A549 (cell line): ENCODE measurements at regions not wholly inside any gene's neighbourhood (a gene's known extent, or its start where the extent isn't known, plus 50 kb on each side); places are given as distances from the start of the nearest gene placed in this dataset.
A peak's percentile ranks its signal among the peaks of the same experiment; 100 is the strongest.

Experiments
- ATAC-seq, 2 experiments: fragments of 200-7000 bp in 1 of 2; fragments of >200 bp in 1 of 2; cut with Nextera tagmentation in 1 of 2; cut with Tn5 transposase in 1 of 2; 3 replicates each; pipeline versions ENCODE4 v1.8.0 to v1.9.1; 2018 to 2020; ENCODE audit warnings: mild to moderate bottlenecking in 1 of 2, moderate library complexity in 1 of 2
- CTCF ChIA-PET: fragments of 300-600 bp; sonication (Branson Sonifier 250); formaldehyde crosslinking; extraction: SDS; loops from one replicate; lab custom pipeline; 2021; ENCODE audit warnings: antibody characterized with exemption, inconsistent platforms; lab: Yijun Ruan, JAX
- POLR2A ChIA-PET: fragments of 350-600 bp; formaldehyde crosslinking; extraction: SDS; loops from one replicate; lab custom pipeline; 2021; ENCODE audit warnings: antibody characterized with exemption, inconsistent platforms; lab: Yijun Ruan, JAX
- DNase-seq, 2 experiments: peaks; one replicate each; pipeline versions ENCODE4 v3.0.0 to v3.0.0-alpha.2; 2011 to 2016; ENCODE audit warnings: low read depth in 1 of 2, low spot score in 1 of 2
- FAIRE-seq: peaks from 2 replicates; lab custom pipeline; 2011; peaks lifted over from hg19 to GRCh38; lab: Jason Lieb, UNC
- H3K27ac ChIP-seq, 2 experiments: fragments of >200 bp; sonication (Bioruptor Twin); formaldehyde crosslinking; 3 replicates each; pipeline ENCODE4 v1.5.1; 2016 to 2017
- H3K4me1 ChIP-seq: fragments of >200 bp; sonication (Bioruptor Twin); formaldehyde crosslinking; 3 replicates; pipeline ENCODE4 v1.6.1; 2016
- H3K4me2 ChIP-seq: fragments of >200 bp; sonication (Bioruptor Twin); formaldehyde crosslinking; 3 replicates; pipeline ENCODE4 v1.6.1; 2016
- H3K4me3 ChIP-seq: fragments of >200 bp; sonication (Bioruptor Twin); formaldehyde crosslinking; 3 replicates; pipeline ENCODE4 v1.5.1; 2016
- H3K9me3 ChIP-seq: fragments of >200 bp; sonication (Bioruptor Twin); formaldehyde crosslinking; 3 replicates; pipeline ENCODE4 v1.6.1; 2016
- CBX8 ChIP-seq: fragments of 200-600 bp; sonication (generic); IDR thresholded peaks from 2 replicates; pipeline ENCODE4 v1.6.1; 2016
- CEBPB ChIP-seq, 2 experiments: fragments of >200 bp in 1 of 2; sonication (Bioruptor Twin) in 1 of 2; formaldehyde crosslinking in 1 of 2; IDR thresholded peaks; 2 replicates each; pipeline ENCODE4 v1.6.1; 2012 to 2016
- CHD4 ChIP-seq: fragments of 200-600 bp; sonication (generic); IDR thresholded peaks from 2 replicates; pipeline ENCODE4 v1.6.1; 2016; ENCODE audit warnings: antibody characterized with exemption, mild to moderate bottlenecking, borderline replicate concordance
- CTCF ChIP-seq: fragments of >200 bp; sonication (Bioruptor Twin); formaldehyde crosslinking; IDR thresholded peaks from 3 replicates; pipeline ENCODE4 v1.5.1; 2016
- EHMT2 ChIP-seq: fragments of 200-600 bp; sonication (generic); IDR thresholded peaks from 2 replicates; pipeline ENCODE4 v1.6.1; 2016; ENCODE audit warnings: antibody characterized with exemption, low read depth, mild to moderate bottlenecking, moderate library complexity
- EP300 ChIP-seq, 2 experiments: fragments of >200 bp; sonication (Bioruptor Twin); formaldehyde crosslinking; IDR thresholded peaks; 2 replicates in 1 of 2; 3 replicates in 1 of 2; pipeline ENCODE4 v1.6.1; 2016 to 2017
- ESRRA ChIP-seq: fragments of 150-350 bp; IDR thresholded peaks from 2 replicates; pipeline ENCODE4 v1.6.1; 2014; ENCODE audit warnings: mild to moderate bottlenecking, low read length, borderline replicate concordance
- FOSB ChIP-seq: fragments of 250-450 bp; sonication (Bioruptor Pico); IDR thresholded peaks from 2 replicates; pipeline ENCODE4 v1.5.0; 2020; ENCODE audit warnings: mild to moderate bottlenecking, moderate library complexity
- FOXS1 ChIP-seq: fragments of 250-450 bp; sonication (Bioruptor Pico); IDR thresholded peaks from 2 replicates; pipeline ENCODE4 v1.5.0; 2020; ENCODE audit warnings: mild to moderate bottlenecking, moderate library complexity
- GATA3 ChIP-seq: IDR thresholded peaks from 2 replicates; pipeline ENCODE4 v1.6.1; 2012; ENCODE audit warnings: borderline replicate concordance
- HMGXB4 ChIP-seq: fragments of 250-450 bp; sonication (Bioruptor Pico); IDR thresholded peaks from 2 replicates; pipeline ENCODE4 v1.5.0; 2021; ENCODE audit warnings: mild to moderate bottlenecking, moderate library complexity, borderline replicate concordance
- HOXB5 ChIP-seq: fragments of 250-450 bp; sonication (Bioruptor Pico); IDR thresholded peaks from 2 replicates; pipeline ENCODE4 v1.5.0; 2020; ENCODE audit warnings: mild to moderate bottlenecking, moderate library complexity
- JUNB ChIP-seq: fragments of >200 bp; sonication (Bioruptor Twin); formaldehyde crosslinking; IDR thresholded peaks from 2 replicates; pipeline ENCODE4 v1.6.1; 2016
- KDM1A ChIP-seq: fragments of 200-600 bp; sonication (generic); IDR thresholded peaks from 2 replicates; pipeline ENCODE4 v1.6.1; 2016; ENCODE audit warnings: low read depth, mild to moderate bottlenecking
- MAX ChIP-seq: IDR thresholded peaks from 2 replicates; pipeline ENCODE4 v1.6.1; 2012
- NFE2L2 ChIP-seq: fragments of 150-350 bp; conservative IDR thresholded peaks from 2 replicates; pipeline ENCODE4 v1.6.1; 2014; ENCODE audit warnings: low read length
- NR3C1 ChIP-seq: fragments of >200 bp; sonication (Bioruptor Twin); formaldehyde crosslinking; IDR thresholded peaks from 3 replicates; pipeline ENCODE4 v1.6.1; 2017
- PBX3 ChIP-seq: IDR thresholded peaks from 2 replicates; pipeline ENCODE4 v1.6.1; 2012
- PHF8 ChIP-seq: fragments of 200-600 bp; sonication (generic); IDR thresholded peaks from 2 replicates; pipeline ENCODE4 v1.6.1; 2016; ENCODE audit warnings: low read depth, mild to moderate bottlenecking, antibody characterized with exemption, moderate library complexity, borderline replicate concordance
- RFX5 ChIP-seq: fragments of 450-650 bp; IDR thresholded peaks from 2 replicates; pipeline ENCODE4 v1.7.1; 2014; ENCODE audit warnings: antibody characterized with exemption, mild to moderate bottlenecking, moderate library complexity
- RNF2 ChIP-seq: fragments of 200-600 bp; sonication (generic); IDR thresholded peaks from 2 replicates; pipeline ENCODE4 v1.6.1; 2016; ENCODE audit warnings: low read depth, mild to moderate bottlenecking, antibody characterized with exemption, moderate library complexity, borderline replicate concordance
- SREBF2 ChIP-seq: fragments of 450-650 bp; IDR thresholded peaks from 2 replicates; pipeline ENCODE4 v1.6.1; 2014; ENCODE audit warnings: mild to moderate bottlenecking, moderate library complexity
- TFCP2L1 ChIP-seq: fragments of 250-450 bp; sonication (Bioruptor Pico); IDR thresholded peaks from 2 replicates; pipeline ENCODE4 v1.5.0; 2021; ENCODE audit warnings: mild to moderate bottlenecking
- ZC3H11A ChIP-seq: fragments of 450-650 bp; IDR thresholded peaks from 2 replicates; pipeline ENCODE4 v1.6.1; 2014; ENCODE audit warnings: antibody characterized with exemption, mild to moderate bottlenecking
- ZFP36 ChIP-seq: fragments of 450-650 bp; IDR thresholded peaks from 2 replicates; pipeline ENCODE4 v1.6.1; 2014; ENCODE audit warnings: borderline replicate concordance; ENCODE audit not compliant: partially characterized antibody
- WGBS: methylation state at CpG from one replicate; pipeline ENCODE4 v1.1.6; 2017; ENCODE audit errors: missing lambda C conversion rate; 5-methylcytosine and 5-hydroxymethylcytosine counted together
- TF ChIP-seq, protein P1 (sequence below): fragments of >200 bp; sonication (Bioruptor Twin); formaldehyde crosslinking; IDR thresholded peaks from 3 replicates; pipeline ENCODE4 v1.6.1; 2016

DNA sequence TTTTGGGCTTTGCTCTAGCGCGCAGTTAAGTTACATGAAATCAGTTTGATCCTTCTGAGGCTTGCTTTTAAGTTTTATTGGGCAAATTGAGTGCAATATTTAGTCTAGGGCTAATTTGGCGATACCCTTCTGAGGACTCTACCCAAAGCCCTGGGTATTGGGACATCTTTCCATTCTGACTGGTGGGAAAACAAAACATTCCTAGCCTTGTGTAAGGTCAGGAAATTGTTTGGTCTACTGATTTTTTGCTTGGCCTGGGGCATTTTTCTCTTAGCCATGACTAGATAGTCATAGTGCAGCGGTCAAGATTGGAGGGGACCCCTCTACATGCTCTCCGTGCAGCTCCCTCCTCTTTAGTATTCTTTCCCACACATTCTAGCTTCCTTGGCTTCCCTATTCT, 189.6 kb upstream of the PTGFR start:
- 52% methylated on average over 5 of the region's 5 CpGs for WGBS
- Histone ChIP-seq H3K4me3 (no peak overlapping the region), H3K4me2 (no peak overlapping the region), H3K9me3 (no peaks in the 10 kb centered on the region), H3K27ac (no peak overlapping the region), H3K4me1 (no peaks in the 10 kb centered on the region)
- DNase-seq (no peak), FAIRE-seq (no peak), ATAC-seq (no peak)
- TF ChIP-seq PBX3, result no peak
- TF ChIP-seq RFX5, result no peak
- no peak for TF ChIP-seq MAX
- no peak for TF ChIP-seq HMGXB4 (CRISPR knock-in tag)
- TF ChIP-seq KDM1A, result no peak
- no peak for TF ChIP-seq HOXB5 (CRISPR knock-in tag)
- TF ChIP-seq RNF2, result no peak
- TF ChIP-seq FOSB, result no peak
- no peak for TF ChIP-seq ZC3H11A
- TF ChIP-seq, protein P1, sequence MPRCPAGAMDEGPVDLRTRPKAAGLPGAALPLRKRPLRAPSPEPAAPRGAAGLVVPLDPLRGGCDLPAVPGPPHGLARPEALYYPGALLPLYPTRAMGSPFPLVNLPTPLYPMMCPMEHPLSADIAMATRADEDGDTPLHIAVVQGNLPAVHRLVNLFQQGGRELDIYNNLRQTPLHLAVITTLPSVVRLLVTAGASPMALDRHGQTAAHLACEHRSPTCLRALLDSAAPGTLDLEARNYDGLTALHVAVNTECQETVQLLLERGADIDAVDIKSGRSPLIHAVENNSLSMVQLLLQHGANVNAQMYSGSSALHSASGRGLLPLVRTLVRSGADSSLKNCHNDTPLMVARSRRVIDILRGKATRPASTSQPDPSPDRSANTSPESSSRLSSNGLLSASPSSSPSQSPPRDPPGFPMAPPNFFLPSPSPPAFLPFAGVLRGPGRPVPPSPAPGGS, result no peak
- CTCF ChIA-PET, result interaction anchor here (0.6 kb wide), 1 partner anchor 33 kb away, joined by 3 read pairs; no protein-coding TSS in a partner anchor
- POLR2A ChIA-PET, result no interaction called here

- peak in 1 of 2 experiments; percentile 71; a peak in 2 of 6 replicates for ATAC-seq
- CTCF ChIA-PET, result no interaction called here
Measured at GRCh38 chr1:78303620-78304019, 187.2 kb upstream of the PTGFR start.

DNA sequence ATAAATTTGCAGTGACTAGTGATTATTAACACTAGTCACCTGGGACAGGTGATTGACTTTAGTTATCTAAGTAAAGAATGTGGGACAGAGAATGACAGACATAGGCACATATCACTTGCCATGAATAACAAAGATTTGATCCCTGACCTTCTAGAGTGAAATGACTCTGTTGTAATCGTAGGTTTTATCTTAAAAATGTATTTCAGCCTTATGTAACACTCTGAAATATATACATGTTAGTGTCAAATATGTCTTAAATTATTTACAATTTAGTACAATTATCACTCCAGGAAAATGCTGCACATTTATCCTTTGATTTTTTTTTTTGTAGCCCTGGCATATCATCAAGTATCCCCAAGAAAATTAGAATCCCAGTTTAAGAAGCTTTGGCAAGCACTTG, 186.4 kb upstream of the PTGFR start:
- ChIA-PET CTCF (no interaction called here), POLR2A (no interaction called here)
- H3K27ac ChIP-seq, result no peak overlapping the region
- no peak for TF ChIP-seq CHD4
- no peak for TF ChIP-seq HOXB5 (CRISPR knock-in tag)
- no peak for TF ChIP-seq EHMT2
- no peak for TF ChIP-seq CBX8
- TF ChIP-seq JUNB, result no peak
- no peak for TF ChIP-seq GATA3
- no peak for TF ChIP-seq NR3C1
- no peak for TF ChIP-seq FOXS1 (CRISPR knock-in tag)
- TF ChIP-seq PHF8, result no peak
- TF ChIP-seq HMGXB4 (CRISPR knock-in tag), result no peak
- TF ChIP-seq ZFP36, result no peak
- no peak for TF ChIP-seq CEBPB (IDR thresholded peaks at IDR 0.05)
- TF ChIP-seq ESRRA, result no peak
- no peak for TF ChIP-seq NFE2L2
- TF ChIP-seq FOSB, result no peak
- TF ChIP-seq ZC3H11A, result no peak
- TF ChIP-seq CTCF, result no peak
- no peak for ATAC-seq
- no peak for DNase-seq
- FAIRE-seq, result no peak
- H3K4me3 ChIP-seq, result no peak overlapping the region
- no peak overlapping the region for H3K4me2 ChIP-seq
- no peaks in the 10 kb centered on the region for H3K4me1 ChIP-seq
- WGBS, result 0% methylated on average over 1 of the region's 1 CpG
- H3K9me3 ChIP-seq, result no peaks in the 10 kb centered on the region

More at GRCh38 chr1:78303620-78304019, 187.2 kb upstream of the PTGFR start:
- no peak for TF ChIP-seq EP300 (IDR thresholded peaks at IDR 0.05)
- TF ChIP-seq SREBF2, result no peak
- no peak for TF ChIP-seq TFCP2L1 (CRISPR knock-in tag)
- no peak overlapping the region for H3K27ac ChIP-seq
- no peak overlapping the region for H3K4me3 ChIP-seq
- no peak overlapping the region for H3K4me2 ChIP-seq
- H3K9me3 ChIP-seq, result no peaks in the 10 kb centered on the region
- FAIRE-seq, result no peak
- H3K4me1 ChIP-seq, result no peaks in the 10 kb centered on the region
- peak in 1 of 2 experiments; percentile 11 for DNase-seq
- POLR2A ChIA-PET, result no interaction called here
- 0% methylated on average over 2 of the region's 2 CpGs for WGBS
